ENCODE measurements at regions not wholly inside any gene's neighbourhood (a gene's known extent, or its start where the extent isn't known, plus 50 kb on each side); places are given as distances from the start of the nearest gene placed in this dataset.

DNA sequence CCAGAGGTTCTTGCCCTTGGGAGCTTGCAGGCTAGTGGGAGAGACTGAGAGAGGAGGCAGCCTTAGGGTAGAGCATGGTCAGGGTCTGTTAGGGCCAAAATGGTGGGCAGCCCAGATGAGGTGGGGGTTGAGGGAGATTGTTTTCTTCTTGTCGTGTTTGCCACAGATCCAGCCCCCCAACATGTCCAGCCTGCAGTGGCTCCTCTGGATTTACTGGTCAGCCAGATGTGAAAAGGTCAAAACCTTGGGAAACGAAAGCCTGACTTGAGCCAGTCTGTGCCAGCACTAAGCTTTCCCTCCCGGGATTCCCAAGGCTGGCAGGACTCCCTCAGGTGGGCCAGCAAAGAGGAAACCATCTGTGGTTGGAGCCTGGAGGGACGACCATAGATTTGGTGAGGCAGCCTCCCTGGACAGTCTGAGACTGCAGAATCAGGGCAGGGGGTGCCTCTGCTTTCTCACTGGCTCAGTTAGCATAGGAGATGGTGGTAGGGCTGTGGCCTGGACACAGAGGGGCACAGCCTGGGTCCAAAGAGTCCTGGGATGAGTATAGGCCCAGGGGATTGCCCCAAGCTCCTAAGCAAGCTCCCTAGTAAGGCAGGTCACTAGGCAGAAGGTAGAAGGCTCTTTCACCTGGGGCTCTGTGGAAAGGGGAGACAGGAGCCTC, 51.2 kb upstream of the PRR23C start:
- Histone ChIP-seq H3K36me3 (replicated peaks) (no peaks in the 10 kb centered on the region), H3K27me3 (ENCODE audit: low read depth) (no peaks in the 10 kb centered on the region), H3K9me3 (no peaks in the 10 kb centered on the region), H3K4me1 (no peaks in the 10 kb centered on the region), H3K4me3 (no peak overlapping the region)
- in situ Hi-C loops (cut with MboI; ENCODE audit: low sequenced_read_pairs): no loop called here
- DNase-seq (ENCODE audit: low spot score in 2 of 2): no peak

- Histone ChIP-seq H3K4me3 (no peak overlapping the region), H3K27me3 (ENCODE audit: low read depth) (no peaks in the 10 kb centered on the region), H3K36me3 (replicated peaks) (no peaks in the 10 kb centered on the region), H3K9me3 (no peaks in the 10 kb centered on the region), H3K4me1 (no peaks in the 10 kb centered on the region)
- DNase-seq (ENCODE audit: low spot score in 2 of 2): no peak
- in situ Hi-C loops (cut with MboI; ENCODE audit: low sequenced_read_pairs): no loop called here
Observed at GRCh38 chr3:139096670-139097069, 52.0 kb upstream of the PRR23C start.

GRCh38 chr3:139098391-139098790, 53.7 kb upstream of the PRR23C start:
- no peaks in the 10 kb centered on the region for H3K4me1 ChIP-seq
- in situ Hi-C loops (cut with MboI; ENCODE audit: low sequenced_read_pairs): no loop called here
- no peaks in the 10 kb centered on the region for H3K36me3 ChIP-seq (replicated peaks)
- no peaks in the 10 kb centered on the region for H3K27me3 ChIP-seq (ENCODE audit: low read depth)
- H3K4me3 ChIP-seq: no peak overlapping the region
- DNase-seq (ENCODE audit: low spot score in 2 of 2): no peak
- no peaks in the 10 kb centered on the region for H3K9me3 ChIP-seq

- Histone ChIP-seq H3K4me3 (no peak overlapping the region), H3K36me3 (replicated peaks) (no peaks in the 10 kb centered on the region), H3K27me3 (ENCODE audit: low read depth) (no peaks in the 10 kb centered on the region), H3K9me3 (no peaks in the 10 kb centered on the region), H3K4me1 (no peaks in the 10 kb centered on the region)
- DNase-seq (ENCODE audit: low spot score in 2 of 2): no peak
- in situ Hi-C loops (cut with MboI; ENCODE audit: low sequenced_read_pairs): no loop called here
Observed at GRCh38 chr3:139099968-139100817, 55.5 kb upstream of the PRR23C start.

GRCh38 chr3:139100821-139101220, 56.1 kb upstream of the PRR23C start:
- H3K4me3 ChIP-seq: no peak overlapping the region
- H3K9me3 ChIP-seq: no peaks in the 10 kb centered on the region
- no peak for DNase-seq (ENCODE audit: low spot score in 2 of 2)
- no peaks in the 10 kb centered on the region for H3K27me3 ChIP-seq (ENCODE audit: low read depth)
- no peaks in the 10 kb centered on the region for H3K36me3 ChIP-seq (replicated peaks)
- no peaks in the 10 kb centered on the region for H3K4me1 ChIP-seq
- in situ Hi-C loops (cut with MboI; ENCODE audit: low sequenced_read_pairs): no loop called here

DNA sequence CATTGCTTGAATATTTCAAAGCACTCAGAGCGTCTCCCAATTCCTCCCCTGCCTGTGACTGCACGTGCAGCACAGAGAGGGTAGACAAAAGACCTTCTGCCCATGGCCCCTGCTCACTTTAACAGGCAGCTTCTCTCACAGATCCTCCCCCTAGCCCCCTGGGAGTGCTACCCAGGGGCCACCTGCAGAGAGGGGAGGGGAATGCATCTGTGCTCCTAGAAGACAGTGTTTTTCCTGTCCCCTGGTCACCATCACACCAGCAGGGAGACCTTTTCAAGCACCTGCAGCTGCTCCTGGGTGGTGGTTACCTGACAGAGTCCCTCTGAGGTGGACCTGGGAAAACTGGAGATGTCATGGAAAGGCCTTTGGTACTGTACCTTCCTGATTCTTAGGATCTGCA, 56.7 kb upstream of the PRR23C start:
- Histone ChIP-seq H3K4me1 (no peaks in the 10 kb centered on the region), H3K36me3 (replicated peaks) (no peaks in the 10 kb centered on the region), H3K9me3 (no peaks in the 10 kb centered on the region), H3K4me3 (no peak overlapping the region), H3K27me3 (ENCODE audit: low read depth) (no peaks in the 10 kb centered on the region)
- in situ Hi-C loops (cut with MboI; ENCODE audit: low sequenced_read_pairs): no loop called here
- DNase-seq (ENCODE audit: low spot score in 2 of 2): no peak

DNA sequence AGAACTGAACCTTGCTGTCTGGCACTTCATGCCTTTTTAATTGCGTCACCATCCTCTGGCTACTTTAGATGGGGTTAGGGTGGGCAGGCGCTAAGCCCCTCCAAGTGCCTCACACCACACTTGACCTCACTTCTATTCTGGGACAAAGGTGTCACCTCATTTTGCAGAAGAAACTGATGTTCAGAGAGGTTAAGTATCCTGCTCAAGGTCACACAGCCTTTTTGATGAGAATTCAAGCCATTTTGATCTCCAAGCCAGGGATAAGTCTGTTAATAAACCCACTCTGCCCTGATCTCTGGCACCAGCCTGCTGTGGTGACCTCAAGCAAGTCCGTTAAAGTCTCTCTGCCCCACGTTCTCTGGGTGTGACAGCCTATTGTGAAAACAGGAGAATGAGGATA, 58.8 kb upstream of the PRR23C start:
- DNase-seq (ENCODE audit: low spot score in 2 of 2): no peak
- no peaks in the 10 kb centered on the region for H3K9me3 ChIP-seq
- H3K4me1 ChIP-seq: no peaks in the 10 kb centered on the region
- no peaks in the 10 kb centered on the region for H3K27me3 ChIP-seq (ENCODE audit: low read depth)
- in situ Hi-C loops (cut with MboI; ENCODE audit: low sequenced_read_pairs): no loop called here
- H3K4me3 ChIP-seq: no peak overlapping the region
- no peaks in the 10 kb centered on the region for H3K36me3 ChIP-seq (replicated peaks)

- in situ Hi-C loops (cut with MboI; ENCODE audit: low sequenced_read_pairs): no loop called here
- H3K27me3 ChIP-seq (ENCODE audit: low read depth): no peaks in the 10 kb centered on the region
- H3K4me1 ChIP-seq: no peaks in the 10 kb centered on the region
- no peak overlapping the region for H3K4me3 ChIP-seq
- H3K36me3 ChIP-seq (replicated peaks): no peaks in the 10 kb centered on the region
- DNase-seq (ENCODE audit: low spot score in 2 of 2): no peak
- no peaks in the 10 kb centered on the region for H3K9me3 ChIP-seq
Observed at GRCh38 chr3:139104062-139104461, 59.4 kb upstream of the PRR23C start.

DNA sequence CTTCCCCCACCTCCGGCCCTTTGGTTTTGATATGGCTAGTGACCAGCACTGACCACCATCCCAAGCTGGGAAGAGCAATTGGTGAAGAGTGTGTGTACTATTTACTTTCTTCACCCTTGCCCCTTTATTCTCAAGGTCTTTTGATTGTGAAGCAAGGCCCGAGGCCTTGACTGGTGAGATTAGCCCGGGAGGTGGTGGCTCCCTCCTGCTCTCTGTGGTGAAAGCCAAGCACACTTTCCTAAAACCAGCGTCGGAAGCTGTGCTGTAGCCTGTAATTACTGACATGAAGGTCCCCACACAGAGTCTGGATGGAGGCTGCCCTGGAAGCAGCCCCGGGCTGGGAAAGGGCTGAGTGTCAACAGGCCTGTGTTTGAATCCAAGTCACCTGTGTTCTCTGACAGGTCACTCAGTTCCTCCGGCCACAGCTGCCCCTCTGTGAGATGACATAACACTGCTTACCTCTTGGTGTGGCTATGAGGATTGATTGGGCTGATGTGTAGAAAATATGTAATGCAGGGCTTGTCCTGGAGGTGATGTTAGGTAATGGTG, 60.5 kb upstream of the PRR23C start:
- Histone ChIP-seq H3K4me3 (no peak overlapping the region), H3K27me3 (ENCODE audit: low read depth) (no peaks in the 10 kb centered on the region), H3K36me3 (replicated peaks) (no peaks in the 10 kb centered on the region), H3K9me3 (no peaks in the 10 kb centered on the region), H3K4me1 (no peaks in the 10 kb centered on the region)
- no peak for DNase-seq (ENCODE audit: low spot score in 2 of 2)
- in situ Hi-C loops (cut with MboI; ENCODE audit: low sequenced_read_pairs): no loop called here

DNA sequence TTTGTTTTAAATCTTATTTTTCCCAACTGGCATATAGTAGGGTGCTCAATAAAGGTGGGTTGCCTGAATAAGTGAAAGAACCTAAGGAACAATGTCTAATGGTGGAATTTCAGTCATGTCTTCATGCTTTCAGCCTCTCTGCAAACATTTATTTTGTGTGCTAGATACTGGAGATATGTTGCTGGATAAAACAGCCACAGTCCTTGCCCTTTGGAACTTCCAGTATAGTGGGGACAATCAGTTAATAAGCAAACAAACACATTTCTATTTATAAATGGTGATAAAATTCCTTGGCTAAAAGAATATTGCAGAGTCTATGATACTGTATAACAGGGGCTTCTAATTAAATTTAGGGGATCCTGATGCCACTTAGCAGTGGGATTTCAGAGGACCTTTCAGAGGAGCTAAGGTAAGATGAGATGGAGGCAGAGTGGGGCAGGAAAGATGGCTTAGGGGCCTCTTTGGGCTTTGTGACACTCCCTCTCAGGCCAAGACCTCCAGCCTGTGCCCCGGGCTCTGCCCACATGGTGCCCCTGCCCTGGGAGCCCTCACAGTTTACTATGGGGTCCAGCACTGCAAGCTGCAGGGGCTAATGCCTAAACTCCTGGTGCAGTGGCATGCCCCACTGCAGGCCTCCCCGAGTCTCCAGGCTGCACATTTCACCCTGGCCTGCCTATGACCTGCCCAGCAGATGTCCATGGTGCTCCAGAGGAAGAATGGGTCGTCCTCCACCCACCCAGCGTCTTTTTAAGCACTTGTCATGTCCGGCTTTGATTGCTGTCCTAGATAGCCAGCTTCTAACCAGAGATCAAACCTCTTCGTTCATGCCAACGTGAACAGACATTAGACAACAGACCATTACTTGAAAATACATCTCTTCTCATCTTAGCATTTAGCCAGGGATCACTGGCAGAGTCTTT, 61.6 kb upstream of the PRR23C start:
- Histone ChIP-seq H3K9me3 (no peaks in the 10 kb centered on the region), H3K4me1 (no peaks in the 10 kb centered on the region), H3K4me3 (no peak overlapping the region), H3K27me3 (ENCODE audit: low read depth) (no peaks in the 10 kb centered on the region), H3K36me3 (replicated peaks) (no peaks in the 10 kb centered on the region)
- in situ Hi-C loops (cut with MboI; ENCODE audit: low sequenced_read_pairs): no loop called here
- no peak for DNase-seq (ENCODE audit: low spot score in 2 of 2)

- H3K9me3 ChIP-seq: no peaks in the 10 kb centered on the region
- no peaks in the 10 kb centered on the region for H3K27me3 ChIP-seq (ENCODE audit: low read depth)
- no peaks in the 10 kb centered on the region for H3K4me1 ChIP-seq
- in situ Hi-C loops (cut with MboI; ENCODE audit: low sequenced_read_pairs): no loop called here
- no peak for DNase-seq (ENCODE audit: low spot score in 2 of 2)
- H3K4me3 ChIP-seq: no peak overlapping the region
- no peaks in the 10 kb centered on the region for H3K36me3 ChIP-seq (replicated peaks)
Observed at GRCh38 chr3:139107424-139108252, 62.9 kb upstream of the PRR23C start.

GRCh38 chr3:139108253-139108969, 63.7 kb upstream of the PRR23C start:
- Histone ChIP-seq H3K4me1 (no peaks in the 10 kb centered on the region), H3K27me3 (ENCODE audit: low read depth) (no peaks in the 10 kb centered on the region), H3K9me3 (no peaks in the 10 kb centered on the region), H3K4me3 (no peak overlapping the region), H3K36me3 (replicated peaks) (no peaks in the 10 kb centered on the region)
- no peak for DNase-seq (ENCODE audit: low spot score in 2 of 2)
- in situ Hi-C loops (cut with MboI; ENCODE audit: low sequenced_read_pairs): no loop called here
